UCSD-AML1 (cell line): ENCODE measurements at regions not wholly inside any gene's neighbourhood (a gene's known extent, or its start where the extent isn't known, plus 50 kb on each side); places are given as distances from the start of the nearest gene placed in this dataset.
A peak's percentile ranks its signal among the peaks of the same experiment; 100 is the strongest.

Source experiments
- DNase-seq: peaks from one replicate; lab custom pipeline; 2025; ENCODE audit not compliant: unreplicated experiment; lab: John Stamatoyannopoulos, UW

GRCh38 chr12:14275111-14275510, 90.4 kb upstream of the ATF7IP start:
- DNase-seq, result no peak

GRCh38 chr12:14275886-14276285, 89.6 kb upstream of the ATF7IP start:
- DNase-seq, result peak; percentile 14

DNA sequence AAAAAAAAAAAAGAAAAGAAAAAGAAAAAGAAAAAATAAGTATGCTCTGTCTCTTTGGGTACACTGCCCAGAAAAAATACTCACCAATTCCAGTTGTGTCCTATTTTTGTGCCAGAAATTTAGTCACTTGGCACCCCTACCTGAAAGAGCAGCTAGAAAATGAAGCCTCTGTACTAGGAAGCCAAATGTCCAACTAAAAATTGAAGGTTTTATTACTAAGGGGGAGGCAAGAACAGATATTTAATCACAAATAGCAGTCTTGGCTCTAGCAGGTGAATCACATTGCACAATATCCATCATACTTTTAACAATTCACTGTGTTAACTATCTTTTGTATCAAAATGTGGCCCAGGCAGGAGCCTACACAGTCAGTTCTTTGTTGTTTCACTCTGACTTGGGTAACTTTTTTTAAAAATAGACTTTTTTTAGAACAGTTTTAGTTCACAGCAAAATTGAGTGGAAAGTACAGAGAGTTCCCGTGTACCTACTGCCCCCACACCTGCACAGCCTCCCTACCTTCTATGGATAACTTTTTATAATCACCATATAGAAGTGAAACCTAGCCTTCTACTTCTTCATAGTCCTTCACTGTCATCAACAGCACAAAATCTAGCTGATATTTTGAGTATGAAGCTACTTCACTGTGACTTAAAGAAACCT, 87.1 kb upstream of the ATF7IP start:
- no peak for DNase-seq

GRCh38 chr12:14279845-14280244, 85.6 kb upstream of the ATF7IP start:
- no peak for DNase-seq

DNA sequence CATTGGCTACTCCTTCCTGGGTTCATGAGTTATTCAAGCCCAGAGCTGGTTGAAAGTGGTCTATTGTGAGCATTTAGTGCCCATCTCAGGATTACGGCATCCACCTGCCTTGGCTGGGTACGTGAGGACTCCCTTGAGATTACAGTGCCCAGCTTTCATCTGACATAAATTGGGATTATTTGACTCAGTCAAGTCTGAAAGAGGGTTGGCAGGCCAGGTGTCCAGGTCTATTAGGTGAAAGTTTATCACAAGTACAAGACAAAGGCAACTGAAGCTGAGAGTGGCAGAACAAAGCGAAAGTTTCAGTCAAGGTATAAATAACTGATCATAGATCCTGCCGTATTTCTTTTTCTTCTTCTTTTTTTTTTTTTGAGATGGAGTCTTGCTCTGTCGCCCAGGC, 84.6 kb upstream of the ATF7IP start:
- DNase-seq, result no peak

- no peak for DNase-seq
These were observed 83.9 kb upstream of the ATF7IP start for GRCh38 chr12:14281539-14281938.

GRCh38 chr12:14283489-14284144, 81.9 kb upstream of the ATF7IP start:
- DNase-seq, result no peak

GRCh38 chr12:14284184-14284722, 81.2 kb upstream of the ATF7IP start:
- DNase-seq, result peak; percentile 47

DNA sequence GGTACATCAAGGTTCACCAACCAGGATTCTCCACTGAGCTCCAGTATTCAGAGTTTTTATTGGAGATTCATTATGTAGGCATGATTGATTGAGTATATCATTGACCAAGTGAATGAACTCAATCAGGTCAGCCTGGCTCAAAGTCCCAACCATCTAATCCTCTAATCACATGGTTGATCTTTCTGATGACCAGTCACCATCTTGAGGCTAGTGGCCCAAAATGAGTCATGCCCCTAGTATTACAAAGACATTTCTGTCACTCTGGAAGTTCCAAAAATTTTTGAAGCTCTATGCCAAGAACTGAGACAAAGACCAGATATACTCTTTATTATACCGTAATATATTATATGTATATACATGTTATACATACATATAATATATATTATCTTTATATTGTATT, 75.9 kb upstream of the ATF7IP start:
- no peak for DNase-seq

DNA sequence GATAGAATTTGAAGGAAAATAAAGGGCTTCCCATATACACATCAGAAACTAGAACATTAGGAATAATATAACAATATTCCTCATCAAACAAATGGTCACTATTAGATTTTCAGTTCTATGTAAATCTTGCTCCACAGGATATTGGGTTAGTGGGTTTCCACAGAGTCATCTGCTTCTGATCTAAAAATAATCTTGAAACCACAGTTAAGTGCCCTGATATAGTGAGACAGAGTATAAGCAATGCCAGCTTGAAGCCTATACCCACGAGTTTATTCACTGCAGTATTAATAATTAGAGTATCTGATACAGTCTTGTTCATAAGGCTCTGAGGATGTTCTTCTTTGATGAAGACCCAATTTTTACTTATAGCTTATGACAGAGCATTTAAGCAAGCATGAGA, 74.5 kb upstream of the ATF7IP start:
- no peak for DNase-seq

GRCh38 chr12:14303661-14304155, 61.8 kb upstream of the ATF7IP start:
- no peak for DNase-seq

GRCh38 chr12:14307004-14307403, 58.5 kb upstream of the ATF7IP start:
- no peak for DNase-seq

DNA sequence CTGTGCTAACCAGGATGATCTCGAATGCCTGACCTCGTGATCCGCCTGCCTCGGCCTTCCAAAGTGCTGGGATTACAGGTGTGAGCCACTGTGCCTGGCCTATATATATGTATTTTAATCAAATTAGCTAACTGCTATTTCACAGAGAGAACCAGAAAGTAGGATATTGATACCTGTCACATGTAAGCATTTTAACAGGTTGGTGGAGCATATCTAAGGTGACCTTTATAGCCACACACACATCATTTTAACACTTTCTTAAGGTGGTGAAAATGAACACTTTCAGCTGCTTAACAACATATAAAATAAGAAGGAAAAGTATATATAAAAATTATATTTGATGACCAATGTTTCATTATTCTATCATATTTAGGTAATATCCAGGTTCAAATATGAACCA, 57.0 kb upstream of the ATF7IP start:
- DNase-seq, result no peak

DNA sequence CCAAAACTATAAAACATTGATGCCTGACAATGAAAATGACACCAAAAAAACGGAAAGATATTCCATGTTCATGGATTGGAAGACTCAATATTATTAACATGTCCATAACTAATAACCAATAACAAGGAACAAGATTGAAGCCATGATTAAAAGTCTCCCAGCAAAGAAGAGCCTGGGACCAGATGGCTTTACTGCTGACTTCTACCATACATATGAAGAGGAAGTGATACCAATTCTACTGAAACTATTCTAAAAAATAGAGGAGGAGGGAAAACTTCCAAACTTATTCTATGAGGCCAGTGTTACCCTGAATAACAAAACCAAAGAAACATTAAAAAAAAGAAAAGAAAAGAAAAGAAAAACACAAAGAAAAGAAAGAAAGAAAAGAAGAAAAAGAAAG, 54.6 kb upstream of the ATF7IP start:
- DNase-seq, result no peak

DNA sequence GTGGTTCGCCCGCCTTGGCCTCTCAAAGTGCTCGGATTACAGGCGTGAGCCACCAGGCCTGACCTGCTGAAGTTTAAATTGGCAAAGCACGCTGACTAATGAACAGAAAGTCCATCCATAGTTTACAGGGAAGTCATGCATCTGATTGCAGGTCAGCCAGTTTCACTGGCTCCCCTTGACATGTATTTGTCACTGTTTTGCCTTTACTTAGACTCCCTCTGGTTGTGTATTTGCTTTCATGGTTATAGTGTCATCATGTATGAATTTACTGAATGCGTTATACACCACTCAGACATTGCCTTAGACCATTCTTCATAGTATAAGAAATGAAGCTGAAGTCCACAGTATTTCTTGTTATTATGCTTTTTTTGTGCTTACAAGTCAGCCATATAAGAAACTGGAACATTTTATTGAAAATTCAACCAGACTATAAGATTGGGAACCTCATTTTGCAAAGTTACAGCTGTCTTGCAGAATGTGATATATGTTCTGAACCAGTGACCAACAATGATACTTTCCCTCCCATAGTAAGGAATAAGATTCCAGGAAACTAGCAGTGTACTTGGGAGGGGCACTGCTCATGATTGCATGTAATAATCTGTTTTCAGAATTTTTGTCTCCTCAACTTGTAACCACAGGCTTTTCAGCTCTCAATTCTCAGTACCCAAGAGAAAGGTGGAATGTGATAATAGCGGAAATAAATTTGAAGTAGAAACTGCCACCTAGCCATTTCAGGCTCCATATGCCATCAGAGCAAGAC, 51.9 kb upstream of the ATF7IP start:
- DNase-seq, result no peak

DNA sequence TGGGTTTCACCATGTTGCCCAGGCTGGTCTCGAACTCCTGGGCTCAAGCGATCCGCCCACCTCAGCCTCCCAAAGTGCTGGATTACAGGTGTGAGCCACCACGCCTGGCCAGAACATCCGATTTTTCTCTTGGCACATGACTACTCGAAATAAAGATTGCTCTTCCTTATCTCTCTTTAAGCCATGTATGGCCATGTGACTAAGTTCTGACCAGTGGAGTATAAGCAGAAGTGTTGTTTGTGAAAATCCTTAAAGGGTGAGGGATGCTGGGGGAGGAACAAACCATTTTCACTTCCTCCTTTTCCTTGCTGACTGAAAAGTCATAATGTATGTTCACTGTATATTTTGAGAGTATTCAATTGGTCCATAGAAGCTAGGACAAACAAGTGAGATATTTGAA, 50.7 kb upstream of the ATF7IP start:
- no peak for DNase-seq

DNA sequence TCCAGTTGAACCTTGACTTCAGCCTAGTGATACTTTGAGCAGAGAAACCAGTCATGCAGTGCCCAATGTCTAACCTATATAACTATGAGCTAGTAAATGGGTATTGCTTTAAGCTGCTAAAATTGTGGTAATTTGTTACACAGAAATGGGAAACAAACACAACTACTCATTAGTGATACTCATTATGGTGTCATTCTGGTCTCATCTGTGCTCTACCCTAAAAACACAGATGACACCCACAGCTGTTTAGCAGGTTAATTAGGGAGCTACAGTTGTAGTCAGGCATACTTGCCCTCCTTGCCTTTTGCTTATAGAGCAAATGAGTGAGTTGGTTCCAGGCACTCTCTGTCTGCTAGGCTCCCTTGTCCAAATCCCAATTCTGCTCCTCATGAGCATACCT, 50.0 kb upstream of the ATF7IP start:
- DNase-seq, result no peak
